NCI-H446 (cell line): ENCODE measurements at regions not wholly inside any gene's neighbourhood (a gene's known extent, or its start where the extent isn't known, plus 50 kb on each side); places are given as distances from the start of the nearest gene placed in this dataset.
A peak's percentile ranks its signal among the peaks of the same experiment; 100 is the strongest.
"Not testable (repeated sequence)": the region's sequence is repeated elsewhere in the genome, so short reads cannot be mapped to it uniquely, and the experiment has no call there.

Source experiments
- DNase-seq, 2 experiments: peaks; one replicate each; lab custom pipeline; 2025; lab: John Stamatoyannopoulos, UW

DNA sequence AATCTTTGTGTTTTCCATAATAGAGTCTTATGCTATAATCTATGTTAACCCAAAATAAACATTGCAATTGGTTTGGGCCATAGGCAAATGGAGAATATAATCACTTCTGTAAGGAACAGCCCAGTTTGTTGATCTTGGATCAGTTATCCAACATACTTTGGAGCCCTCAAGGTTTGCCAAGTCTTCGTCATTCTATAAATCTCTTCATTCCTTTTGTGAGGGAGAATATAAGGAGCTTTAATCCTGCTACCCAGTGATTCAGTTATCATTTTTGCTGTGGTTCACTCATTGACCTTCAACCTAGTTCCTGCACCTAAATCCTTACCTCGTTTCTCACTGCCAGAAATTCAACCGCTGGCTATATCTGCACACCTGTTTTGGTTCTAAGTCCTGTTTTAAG, 500.3 kb upstream of the PTCHD4 start:
- peak in 1 of 2 experiments; percentile 39 for DNase-seq

DNA sequence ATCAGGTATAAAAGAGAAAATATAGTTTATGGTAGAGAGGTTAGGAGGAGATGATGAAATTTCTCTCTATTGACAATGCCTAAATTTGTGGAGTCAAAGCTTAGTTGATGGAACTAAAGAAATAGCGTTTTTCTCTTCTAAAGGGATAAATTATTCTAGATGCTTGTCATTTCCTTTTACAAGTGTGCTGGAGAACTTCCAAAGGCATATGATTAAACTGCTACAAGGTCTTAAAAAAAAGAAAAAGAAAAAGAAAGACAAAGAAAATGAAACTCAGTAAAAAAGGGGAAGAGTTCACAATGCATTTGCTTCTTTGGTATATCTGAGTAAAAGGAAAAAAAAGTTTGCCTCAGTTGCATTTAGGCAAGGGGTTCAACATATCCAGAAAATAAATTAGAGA, 499.8 kb upstream of the PTCHD4 start:
- DNase-seq = no peak

DNA sequence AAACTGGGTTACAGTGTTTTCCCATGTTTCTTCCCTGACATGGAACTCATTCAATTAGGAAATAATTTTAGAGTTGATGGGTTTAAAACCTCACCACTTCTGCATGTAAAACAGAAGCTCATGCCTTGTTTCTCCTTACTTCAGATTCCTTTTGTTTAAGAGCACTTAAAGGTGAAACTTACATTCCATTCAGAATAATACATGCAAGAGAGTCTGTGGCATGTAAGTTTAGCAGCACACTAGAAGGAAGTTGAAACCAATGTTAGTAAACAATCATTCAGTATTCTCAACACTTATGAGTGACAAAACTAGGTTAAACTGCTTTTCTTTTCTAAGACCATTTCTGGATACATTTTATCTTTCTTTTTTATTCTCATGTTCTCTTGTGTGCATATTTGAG, 495.6 kb upstream of the PTCHD4 start:
- no peak for DNase-seq

DNA sequence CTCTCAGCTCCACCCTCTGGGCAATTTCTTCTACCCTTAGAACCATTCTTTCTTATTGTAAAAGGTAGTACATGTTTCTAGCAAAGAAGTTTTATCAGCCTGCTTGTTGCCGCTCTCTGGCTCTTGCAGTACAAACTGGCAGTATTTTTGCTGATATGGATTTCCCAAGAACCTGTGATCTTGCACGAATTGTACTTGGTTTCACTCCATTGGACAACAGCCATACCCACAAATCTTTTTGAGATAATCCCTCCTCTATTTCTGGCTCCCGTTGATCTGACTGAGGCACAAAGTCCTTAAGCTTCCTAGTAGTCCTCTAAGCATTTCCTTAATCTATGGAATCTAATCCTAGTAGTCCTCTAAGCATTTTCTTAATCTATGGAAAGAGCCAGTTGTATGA, 487.0 kb upstream of the PTCHD4 start:
- DNase-seq = no peak

- no peak for DNase-seq
These were observed 485.8 kb upstream of the PTCHD4 start for GRCh38 chr6:48596830-48597229.

DNA sequence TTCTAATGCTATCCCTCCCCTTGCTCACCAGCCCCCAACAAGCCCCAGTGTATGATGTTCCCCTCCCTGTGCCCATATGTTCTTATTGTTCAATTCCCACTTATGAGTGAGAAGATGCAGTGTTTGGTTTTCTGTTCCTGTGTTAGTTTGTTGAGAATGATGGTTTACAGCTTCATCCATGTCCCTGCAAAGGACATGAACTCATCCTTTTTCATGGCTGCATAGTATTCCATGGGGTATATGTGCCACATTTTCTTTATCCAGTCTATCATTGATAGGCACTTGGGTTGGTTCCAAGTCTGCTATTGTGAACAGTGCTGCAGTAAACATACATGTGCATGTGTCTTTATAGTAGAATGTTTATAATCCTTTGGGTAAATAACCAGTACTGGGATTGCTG, 480.2 kb upstream of the PTCHD4 start:
- not testable (repeated sequence) for DNase-seq

GRCh38 chr6:48584846-48585245, 473.8 kb upstream of the PTCHD4 start:
- no peak for DNase-seq

DNA sequence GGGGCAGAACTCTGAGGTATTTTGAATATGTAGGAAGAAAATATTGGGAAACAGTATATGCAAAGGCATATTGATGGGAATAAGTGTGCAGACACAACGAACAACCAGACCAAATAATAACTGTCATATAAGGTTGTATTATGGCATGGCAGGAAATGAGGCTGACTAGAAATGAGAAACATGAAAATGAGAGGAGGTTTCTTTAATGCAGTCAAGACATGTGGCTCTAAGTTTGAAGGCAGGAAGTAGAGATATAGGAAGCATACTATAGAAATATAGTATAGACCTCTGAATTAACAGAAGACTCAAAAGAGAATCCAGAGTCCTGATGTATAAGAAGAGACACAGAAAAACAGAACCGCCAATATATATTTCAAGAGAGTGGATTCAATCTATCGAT, 459.7 kb upstream of the PTCHD4 start:
- no peak for DNase-seq

DNA sequence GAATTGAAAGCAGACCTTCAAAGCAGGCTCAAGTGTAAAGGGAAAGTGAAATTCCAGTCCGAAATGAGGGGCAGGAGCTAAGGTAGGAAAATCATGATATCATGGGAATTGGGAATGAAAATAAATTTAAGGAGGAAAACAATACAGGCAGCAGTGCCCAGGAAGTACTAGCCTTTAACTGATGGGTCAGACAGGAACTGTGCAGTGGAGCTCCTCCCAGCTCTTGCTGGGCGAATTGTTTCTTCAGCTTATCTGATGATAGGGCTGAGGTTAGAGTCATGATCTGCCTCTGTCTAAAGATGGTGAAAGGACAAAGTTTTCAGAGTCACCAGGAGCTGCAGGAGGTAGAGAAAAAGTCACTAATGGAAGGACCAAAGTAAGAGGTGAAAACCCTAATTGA, 457.9 kb upstream of the PTCHD4 start:
- no peak for DNase-seq

DNA sequence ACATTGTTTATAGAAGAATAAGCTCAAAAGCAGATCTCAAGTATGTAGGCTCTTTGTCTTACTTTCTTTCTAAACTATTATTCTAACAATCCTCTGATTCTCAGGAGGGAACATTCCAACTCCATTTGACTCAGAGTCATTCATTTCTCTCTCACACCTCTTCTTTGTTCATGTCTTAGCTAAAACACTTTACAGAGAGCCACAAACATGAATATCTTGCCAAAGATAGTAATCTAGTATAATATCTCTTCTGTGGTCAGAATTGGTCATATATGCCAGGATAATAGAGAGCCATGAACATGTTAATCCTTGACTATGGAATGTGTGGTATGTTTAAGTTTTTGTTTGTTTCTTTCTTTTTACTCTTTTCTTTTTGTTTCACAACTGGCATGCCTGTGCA, 456.0 kb upstream of the PTCHD4 start:
- no peak for DNase-seq

GRCh38 chr6:48564036-48564820, 453.2 kb upstream of the PTCHD4 start:
- no peak for DNase-seq

- DNase-seq = no peak
These were observed 452.4 kb upstream of the PTCHD4 start for GRCh38 chr6:48563433-48563832.

DNA sequence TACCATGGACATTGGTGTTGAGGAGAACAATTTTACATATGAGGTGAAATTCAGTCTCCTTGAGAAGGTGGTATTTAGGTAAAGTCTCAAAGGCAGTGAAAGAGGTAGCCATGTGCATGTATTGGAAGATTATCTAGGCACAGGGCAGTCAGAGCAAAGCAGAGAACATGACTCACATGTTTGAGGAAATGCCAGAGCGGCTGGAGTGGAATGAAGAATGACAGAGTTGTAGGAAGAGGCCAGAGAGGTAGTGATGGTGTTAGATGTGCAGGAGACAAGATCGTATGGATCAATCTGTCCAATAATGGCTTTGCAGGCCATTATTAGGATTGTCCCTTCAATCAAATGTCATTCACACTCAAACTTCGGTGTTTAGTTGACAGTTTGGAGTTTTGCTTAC, 449.4 kb upstream of the PTCHD4 start:
- DNase-seq = no peak

DNA sequence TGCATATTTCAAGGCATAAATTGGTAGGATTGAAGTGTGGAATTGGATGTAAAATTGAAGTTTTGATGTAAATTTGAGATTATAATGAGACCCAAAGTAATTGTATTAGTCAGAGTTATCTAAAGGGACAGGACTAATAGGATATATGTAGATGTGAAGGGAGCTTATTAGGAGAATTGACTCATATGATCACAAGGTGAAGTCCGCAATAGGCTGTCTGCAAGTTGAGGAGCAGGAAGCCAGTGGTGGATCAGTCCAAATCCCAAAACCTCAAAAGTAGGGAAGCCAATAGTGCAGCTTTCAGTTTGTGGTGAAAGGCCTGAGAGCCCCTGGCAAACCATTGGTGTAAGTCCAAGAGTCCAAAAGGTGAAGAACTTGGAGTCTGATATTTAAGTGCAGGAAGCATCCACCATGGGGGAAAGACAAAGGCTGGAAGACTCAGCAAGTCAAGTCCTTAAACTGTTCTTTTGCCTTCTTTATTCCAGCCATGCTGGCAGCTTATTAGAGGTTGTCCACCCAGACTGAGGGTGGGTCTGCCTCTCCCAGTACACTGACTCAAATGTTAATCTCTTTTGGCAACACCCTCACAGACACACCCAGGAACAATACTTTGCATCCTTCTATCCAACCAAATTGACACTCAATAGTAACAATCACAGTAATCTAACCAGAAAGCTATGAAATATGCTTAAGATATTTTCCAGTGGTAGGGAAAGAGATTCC, 442.6 kb upstream of the PTCHD4 start:
- no peak for DNase-seq

DNA sequence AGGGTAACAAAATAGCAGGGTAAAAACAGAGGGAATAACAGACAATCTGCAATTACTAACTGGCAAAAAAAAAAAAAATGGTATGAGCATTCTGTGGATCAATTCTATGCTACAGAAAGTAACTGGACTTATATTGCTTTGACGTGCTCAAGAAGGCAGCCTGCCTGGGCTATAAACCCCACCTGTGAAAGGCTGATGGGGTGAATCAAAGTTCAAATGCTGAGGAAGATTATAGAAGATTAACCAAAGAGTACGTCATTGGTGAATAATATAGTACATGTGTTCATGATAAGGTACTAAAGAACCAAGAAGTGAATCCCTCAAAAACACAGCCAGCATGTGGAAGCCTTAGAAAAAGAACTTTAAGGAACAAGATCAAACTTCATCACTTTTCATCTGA, 441.9 kb upstream of the PTCHD4 start:
- DNase-seq = no peak

DNA sequence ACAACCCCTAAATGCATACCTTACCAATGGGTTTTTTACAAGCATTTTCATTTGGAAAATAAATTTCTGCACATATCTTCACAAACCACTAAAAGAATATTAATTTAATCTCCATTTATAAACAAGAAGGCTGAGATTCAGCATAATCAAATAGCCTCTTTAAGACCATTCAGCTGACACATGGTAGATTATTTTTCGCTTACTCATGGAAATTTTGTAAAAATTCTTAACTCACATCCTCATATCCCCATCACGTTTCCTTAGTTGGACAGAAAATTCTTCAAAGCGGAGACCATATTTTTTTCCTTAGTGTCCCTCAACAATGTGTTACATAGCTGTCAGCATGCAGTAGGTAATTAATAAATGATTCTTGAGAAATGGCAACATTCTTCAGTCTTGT, 439.6 kb upstream of the PTCHD4 start:
- no peak for DNase-seq

GRCh38 chr6:48542191-48542590, 431.2 kb upstream of the PTCHD4 start:
- no peak for DNase-seq

DNA sequence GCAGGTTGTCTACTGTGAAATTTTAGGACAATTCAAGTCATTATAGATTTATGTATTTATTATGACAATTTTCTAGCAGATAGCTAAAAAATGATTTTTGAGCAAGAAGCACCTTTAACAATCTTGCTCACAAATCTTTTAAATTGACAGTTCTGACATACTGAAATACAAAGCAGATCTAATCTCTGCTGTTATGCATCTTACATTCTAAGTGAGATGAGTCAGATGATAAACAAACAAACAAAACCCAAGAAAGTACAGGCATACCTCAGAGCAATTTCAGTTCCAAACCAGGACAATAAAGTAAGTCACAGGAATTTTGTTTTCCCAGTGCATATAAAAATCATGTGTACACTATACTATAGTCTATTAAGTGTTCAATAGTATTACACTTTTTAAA, 430.7 kb upstream of the PTCHD4 start:
- no peak for DNase-seq

GRCh38 chr6:48535582-48536009, 424.6 kb upstream of the PTCHD4 start:
- no peak for DNase-seq

- not testable (repeated sequence) for DNase-seq
These were observed 420.0 kb upstream of the PTCHD4 start for GRCh38 chr6:48530978-48531377.

DNA sequence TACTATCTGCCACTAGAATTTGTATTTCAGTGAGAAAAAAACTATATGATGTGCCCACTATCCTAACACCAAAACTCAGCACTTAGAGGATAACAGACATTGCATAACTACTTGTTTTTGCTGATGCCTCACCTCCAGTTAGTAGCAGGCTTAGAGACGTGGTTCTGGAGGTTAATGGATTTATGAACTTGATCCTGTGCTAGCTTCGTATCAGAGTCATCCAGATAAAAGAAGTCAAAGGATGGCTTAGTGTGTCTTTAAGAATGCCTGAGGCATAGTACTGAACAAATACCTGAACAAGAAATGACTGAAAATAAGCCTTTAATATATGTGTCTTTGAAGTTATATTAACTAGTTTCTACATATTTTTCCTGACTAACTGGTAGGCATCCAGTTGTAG, 414.9 kb upstream of the PTCHD4 start:
- no peak for DNase-seq

DNA sequence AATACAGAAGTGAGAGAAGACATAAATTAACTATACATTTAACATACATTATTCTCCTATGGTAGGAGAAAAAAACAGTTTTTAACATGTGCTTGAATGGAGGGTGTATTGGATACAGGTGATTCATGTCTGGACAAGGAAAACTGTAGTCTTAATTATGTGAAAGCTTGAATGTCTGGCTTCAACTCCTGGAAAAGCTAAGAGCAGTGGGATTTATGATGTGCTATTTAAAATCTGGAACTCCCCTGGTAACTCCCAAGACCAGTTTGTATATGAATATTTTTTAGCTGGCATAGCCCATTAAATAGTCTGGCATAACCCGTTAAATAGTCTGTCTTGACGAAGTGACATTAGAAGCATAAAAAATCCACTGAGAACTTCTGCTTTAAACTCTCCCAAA, 410.0 kb upstream of the PTCHD4 start:
- DNase-seq = no peak

DNA sequence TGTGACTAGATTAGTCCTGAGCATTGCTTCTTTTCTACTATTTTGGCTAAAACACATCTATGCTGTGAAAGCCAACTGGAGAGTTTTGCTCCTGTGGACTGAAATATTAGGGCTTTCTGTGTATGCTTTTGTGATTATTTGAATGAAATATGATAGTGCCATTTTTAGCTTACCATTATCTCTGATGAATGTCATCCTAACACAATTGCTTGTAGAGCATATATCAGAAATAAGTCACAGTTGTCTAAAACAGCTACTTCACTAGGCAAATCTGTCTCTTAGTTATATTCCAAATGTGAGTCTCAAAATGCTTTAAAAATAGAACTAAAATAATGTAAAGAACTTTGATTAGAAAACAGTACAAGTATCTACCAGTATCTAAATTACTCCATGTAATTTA, 401.4 kb upstream of the PTCHD4 start:
- no peak for DNase-seq

GRCh38 chr6:48511378-48511777, 400.4 kb upstream of the PTCHD4 start:
- no peak for DNase-seq
